ENCODE measurements at regions not wholly inside any gene's neighbourhood (a gene's known extent, or its start where the extent isn't known, plus 50 kb on each side); places are given as distances from the start of the nearest gene placed in this dataset.

DNA sequence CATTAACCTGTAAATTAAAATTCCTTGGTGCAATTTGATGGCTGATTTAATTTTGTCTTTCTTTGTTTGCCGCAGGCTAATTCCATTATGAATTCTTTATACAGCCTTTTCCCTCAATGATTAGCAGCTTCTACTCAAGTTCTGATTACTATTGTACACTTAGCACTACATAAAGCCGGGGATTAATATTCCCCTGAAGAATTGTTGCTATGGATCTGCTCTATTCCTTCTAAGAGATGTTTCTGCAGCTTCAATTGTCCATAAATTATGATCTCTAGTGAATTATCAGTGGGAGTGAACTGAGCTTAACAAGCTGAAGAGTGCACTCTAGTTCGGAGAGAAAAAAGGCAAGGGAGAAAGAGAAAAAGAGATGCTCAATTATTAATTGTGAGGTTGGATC, 433.7 kb upstream of the SPRED2 start:
- Mint-ChIP-seq H3K27me3 (ENCODE audit: low read depth in 3 of 3) (peaks cover 2 to 8% (median 4%) of the 10 kb centered on the region in 3 donors), H3K9me3 (peaks cover 0 to 2% (median 0%) of the 10 kb centered on the region in 7 donors), H3K36me3 (no peaks in the 10 kb centered on the region), H3K4me1 (no peaks in the 10 kb centered on the region), H3K4me3 (no peak overlapping the region), H3K27ac (no peak overlapping the region)
- Histone ChIP-seq H3K4me2 (replicated peaks; ENCODE audit: extremely low read depth, low read length, poor library complexity, severe bottlenecking) (no peak overlapping the region), H3K27me3 (ENCODE audit: control insufficient read depth in 2 of 2, insufficient read depth in 2 of 2, low read length in 2 of 2) (no peaks in the 10 kb centered on the region), H4K20me1 (ENCODE audit: insufficient read depth, low read length) (no peaks in the 10 kb centered on the region), H3K27ac (ENCODE audit: low read depth in 1 of 2, low read length in 2 of 2) (no peak overlapping the region), H3K4me1 (ENCODE audit: control insufficient read depth in 1 of 2, insufficient read depth in 2 of 2, low read length in 2 of 2) (no peaks in the 10 kb centered on the region), H3K36me3 (replicated peaks in 1 of 2; ENCODE audit: control insufficient read depth in 1 of 2, insufficient read depth in 2 of 2, low read length in 2 of 2) (no peaks in the 10 kb centered on the region), H2AFZ (ENCODE audit: insufficient read depth, low read depth, low read length, poor library complexity, severe bottlenecking) (no peak overlapping the region), H3K9ac (ENCODE audit: insufficient read depth, low read length, poor library complexity, severe bottlenecking) (no peak overlapping the region), H3K9me3 (replicated peaks in 1 of 2; ENCODE audit: control insufficient read depth in 1 of 2, insufficient read depth in 1 of 2, low read length in 2 of 2) (no peaks in the 10 kb centered on the region), H3K79me2 (ENCODE audit: insufficient read depth, low read length) (no peaks in the 10 kb centered on the region), H3K4me3 (replicated peaks in 1 of 3; ENCODE audit: low read depth in 2 of 3, low read length in 3 of 3) (no peak overlapping the region)
- no CpG with 5 or more reads among the region's 3 CpGs for WGBS (ENCODE audit: insufficient coverage)
- DNase-seq: no peak
- intact Hi-C loops (cut with micrococcal nuclease): no loop called here
- TF ChIP-seq, protein P1, sequence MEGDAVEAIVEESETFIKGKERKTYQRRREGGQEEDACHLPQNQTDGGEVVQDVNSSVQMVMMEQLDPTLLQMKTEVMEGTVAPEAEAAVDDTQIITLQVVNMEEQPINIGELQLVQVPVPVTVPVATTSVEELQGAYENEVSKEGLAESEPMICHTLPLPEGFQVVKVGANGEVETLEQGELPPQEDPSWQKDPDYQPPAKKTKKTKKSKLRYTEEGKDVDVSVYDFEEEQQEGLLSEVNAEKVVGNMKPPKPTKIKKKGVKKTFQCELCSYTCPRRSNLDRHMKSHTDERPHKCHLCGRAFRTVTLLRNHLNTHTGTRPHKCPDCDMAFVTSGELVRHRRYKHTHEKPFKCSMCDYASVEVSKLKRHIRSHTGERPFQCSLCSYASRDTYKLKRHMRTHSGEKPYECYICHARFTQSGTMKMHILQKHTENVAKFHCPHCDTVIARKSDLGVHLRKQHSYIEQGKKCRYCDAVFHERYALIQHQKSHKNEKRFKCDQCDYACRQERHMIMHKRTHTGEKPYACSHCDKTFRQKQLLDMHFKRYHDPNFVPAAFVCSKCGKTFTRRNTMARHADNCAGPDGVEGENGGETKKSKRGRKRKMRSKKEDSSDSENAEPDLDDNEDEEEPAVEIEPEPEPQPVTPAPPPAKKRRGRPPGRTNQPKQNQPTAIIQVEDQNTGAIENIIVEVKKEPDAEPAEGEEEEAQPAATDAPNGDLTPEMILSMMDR (IDR thresholded peaks at IDR 0.05): no peak

DNA sequence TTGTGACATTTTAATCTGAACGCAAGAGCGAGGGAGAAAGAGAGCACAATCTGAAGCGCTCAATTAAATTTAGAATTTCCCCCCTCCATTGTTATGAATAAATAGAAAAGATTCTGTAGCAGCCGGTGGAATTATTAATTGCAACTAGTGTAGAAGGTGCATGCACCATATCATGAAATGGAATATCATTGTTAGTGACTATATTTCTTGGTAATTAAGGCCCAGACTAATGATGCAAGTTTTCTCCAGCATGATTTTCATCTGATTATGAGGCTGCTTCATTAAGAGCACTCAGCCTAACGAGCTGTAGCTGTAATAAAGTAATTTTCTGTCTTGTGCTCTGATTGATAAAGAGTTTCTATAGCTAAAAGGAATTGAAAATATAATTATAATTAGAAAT, 432.2 kb upstream of the SPRED2 start:
- Histone ChIP-seq H2AFZ (ENCODE audit: insufficient read depth, low read depth, low read length, poor library complexity, severe bottlenecking) (no peak overlapping the region), H3K4me3 (replicated peaks in 1 of 3; ENCODE audit: low read depth in 2 of 3, low read length in 3 of 3) (no peak overlapping the region), H3K4me1 (ENCODE audit: control insufficient read depth in 1 of 2, insufficient read depth in 2 of 2, low read length in 2 of 2) (no peaks in the 10 kb centered on the region), H4K20me1 (ENCODE audit: insufficient read depth, low read length) (no peaks in the 10 kb centered on the region), H3K79me2 (ENCODE audit: insufficient read depth, low read length) (no peaks in the 10 kb centered on the region), H3K9ac (ENCODE audit: insufficient read depth, low read length, poor library complexity, severe bottlenecking) (no peak overlapping the region), H3K4me2 (replicated peaks; ENCODE audit: extremely low read depth, low read length, poor library complexity, severe bottlenecking) (no peak overlapping the region), H3K9me3 (replicated peaks in 1 of 2; ENCODE audit: control insufficient read depth in 1 of 2, insufficient read depth in 1 of 2, low read length in 2 of 2) (no peaks in the 10 kb centered on the region), H3K27me3 (ENCODE audit: control insufficient read depth in 2 of 2, insufficient read depth in 2 of 2, low read length in 2 of 2) (no peaks in the 10 kb centered on the region), H3K36me3 (replicated peaks in 1 of 2; ENCODE audit: control insufficient read depth in 1 of 2, insufficient read depth in 2 of 2, low read length in 2 of 2) (no peaks in the 10 kb centered on the region), H3K27ac (ENCODE audit: low read depth in 1 of 2, low read length in 2 of 2) (no peak overlapping the region)
- Mint-ChIP-seq H3K4me1 (no peaks in the 10 kb centered on the region), H3K9me3 (peaks cover 0 to 2% (median 0%) of the 10 kb centered on the region in 7 donors), H3K4me3 (no peak overlapping the region), H3K27me3 (ENCODE audit: low read depth in 3 of 3) (peaks cover 2 to 10% (median 4%) of the 10 kb centered on the region in 3 donors), H3K36me3 (no peaks in the 10 kb centered on the region), H3K27ac (no peak overlapping the region)
- TF ChIP-seq, protein P1 (IDR thresholded peaks at IDR 0.05): no peak
- intact Hi-C loops (cut with micrococcal nuclease): no loop called here
- DNase-seq: no peak
- no CpG with 5 or more reads among the region's 5 CpGs for WGBS (ENCODE audit: insufficient coverage)

Measured in CD14-positive monocyte (primary cell).